RWPE2 (cell line): ENCODE measurements at regions not wholly inside any gene's neighbourhood (a gene's known extent, or its start where the extent isn't known, plus 50 kb on each side); places are given as distances from the start of the nearest gene placed in this dataset.

Experiments
- ATAC-seq: fragments of 200-7000 bp; cut with Tn5 transposase; 3 replicates; pipeline ENCODE4 v1.9.1; 2021; ENCODE audit warnings: low read depth
- DNase-seq: peaks from one replicate; pipeline ENCODE4 v3.0.0-alpha.2; 2020; ENCODE audit warnings: low spot score
- H3K27ac ChIP-seq: fragments of 450-650 bp; 2 replicates; pipeline ENCODE4 v1.5.1; 2017; ENCODE audit warnings: mild to moderate bottlenecking; ENCODE audit not compliant: poor library complexity, severe bottlenecking
- H3K27me3 ChIP-seq: fragments of 250-450 bp; sonication (Bioruptor Pico); 2 replicates; pipeline ENCODE4 v1.5.1; 2021; ENCODE audit warnings: mild to moderate bottlenecking, moderate library complexity; ENCODE audit not compliant: insufficient read depth, poor library complexity, severe bottlenecking
- H3K36me3 ChIP-seq: fragments of 250-450 bp; sonication (Bioruptor Pico); 2 replicates; pipeline ENCODE4 v1.5.1; 2020; ENCODE audit warnings: low read depth, mild to moderate bottlenecking, moderate library complexity
- H3K4me1 ChIP-seq: fragments of 250-450 bp; sonication (Bioruptor Pico); 2 replicates; pipeline ENCODE4 v1.5.1; 2021; ENCODE audit warnings: mild to moderate bottlenecking, moderate library complexity; ENCODE audit not compliant: insufficient read depth, poor library complexity, severe bottlenecking
- H3K4me3 ChIP-seq: fragments of 250-450 bp; sonication (Bioruptor Pico); 2 replicates; pipeline ENCODE4 v1.5.1; 2021; ENCODE audit warnings: mild to moderate bottlenecking, moderate library complexity; ENCODE audit not compliant: severe bottlenecking
- H3K9me3 ChIP-seq: fragments of 250-450 bp; sonication (Bioruptor Pico); 2 replicates; pipeline ENCODE4 v1.5.1; 2021; ENCODE audit warnings: mild to moderate bottlenecking, moderate library complexity; ENCODE audit not compliant: severe bottlenecking
- TF ChIP-seq, protein P1 (sequence below): fragments of 450-650 bp; IDR thresholded peaks from one replicate; pipeline ENCODE4 v1.5.1; 2017; ENCODE audit warnings: mild to moderate bottlenecking, moderate library complexity; ENCODE audit not compliant: poor library complexity, severe bottlenecking

GRCh38 chr7:13717031-13717430, 272.4 kb downstream of the ETV1 start:
- Histone ChIP-seq H3K9me3 (no peaks in the 10 kb centered on the region), H3K4me1 (no peaks in the 10 kb centered on the region), H3K36me3 (no peaks in the 10 kb centered on the region), H3K27ac (no peak overlapping the region), H3K4me3 (no peak overlapping the region), H3K27me3 (no peaks in the 10 kb centered on the region)
- TF ChIP-seq, protein P1, sequence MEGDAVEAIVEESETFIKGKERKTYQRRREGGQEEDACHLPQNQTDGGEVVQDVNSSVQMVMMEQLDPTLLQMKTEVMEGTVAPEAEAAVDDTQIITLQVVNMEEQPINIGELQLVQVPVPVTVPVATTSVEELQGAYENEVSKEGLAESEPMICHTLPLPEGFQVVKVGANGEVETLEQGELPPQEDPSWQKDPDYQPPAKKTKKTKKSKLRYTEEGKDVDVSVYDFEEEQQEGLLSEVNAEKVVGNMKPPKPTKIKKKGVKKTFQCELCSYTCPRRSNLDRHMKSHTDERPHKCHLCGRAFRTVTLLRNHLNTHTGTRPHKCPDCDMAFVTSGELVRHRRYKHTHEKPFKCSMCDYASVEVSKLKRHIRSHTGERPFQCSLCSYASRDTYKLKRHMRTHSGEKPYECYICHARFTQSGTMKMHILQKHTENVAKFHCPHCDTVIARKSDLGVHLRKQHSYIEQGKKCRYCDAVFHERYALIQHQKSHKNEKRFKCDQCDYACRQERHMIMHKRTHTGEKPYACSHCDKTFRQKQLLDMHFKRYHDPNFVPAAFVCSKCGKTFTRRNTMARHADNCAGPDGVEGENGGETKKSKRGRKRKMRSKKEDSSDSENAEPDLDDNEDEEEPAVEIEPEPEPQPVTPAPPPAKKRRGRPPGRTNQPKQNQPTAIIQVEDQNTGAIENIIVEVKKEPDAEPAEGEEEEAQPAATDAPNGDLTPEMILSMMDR: no peak
- ATAC-seq (no peak), DNase-seq (no peak)

DNA sequence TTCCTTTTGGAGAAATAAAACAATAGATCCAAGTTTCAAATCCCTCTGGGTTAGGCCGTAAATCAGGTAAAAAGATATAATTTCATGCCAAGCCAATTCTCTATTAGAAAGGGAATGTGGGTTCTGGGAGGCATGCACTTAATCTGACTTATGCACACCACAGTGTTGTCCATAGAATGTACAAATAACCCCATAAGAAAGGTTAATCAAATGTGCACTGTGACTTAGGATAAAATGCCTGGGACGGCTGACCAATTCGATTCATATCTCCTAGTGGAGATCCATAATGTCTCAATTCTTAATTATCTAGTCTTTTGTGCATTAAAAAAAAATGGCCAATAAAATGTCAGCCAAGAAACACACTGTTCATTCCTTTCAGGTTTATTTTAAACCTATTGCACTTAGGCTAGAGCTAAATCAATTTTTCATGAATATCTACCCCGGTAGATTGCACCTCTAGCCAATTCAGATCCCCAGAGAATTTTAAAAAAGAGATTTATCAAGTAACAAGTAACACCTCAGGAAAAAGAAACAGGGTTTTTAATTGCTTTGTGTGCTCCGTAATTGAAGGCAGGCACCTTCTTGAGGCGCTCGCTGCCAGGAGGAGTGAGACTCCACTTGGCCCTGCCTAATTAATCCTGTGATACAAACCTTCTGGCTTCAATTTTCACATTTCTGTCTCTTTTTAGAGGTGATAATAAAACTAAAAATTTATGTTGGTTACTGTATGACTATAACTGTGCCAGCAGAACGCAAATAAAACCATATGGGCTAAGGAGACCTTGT, 265.1 kb downstream of the ETV1 start:
- DNase-seq (no peak), ATAC-seq (no peak)
- H3K4me3 ChIP-seq: no peak overlapping the region
- no peaks in the 10 kb centered on the region for H3K36me3 ChIP-seq
- no peaks in the 10 kb centered on the region for H3K27me3 ChIP-seq
- no peak overlapping the region for H3K27ac ChIP-seq
- no peaks in the 10 kb centered on the region for H3K9me3 ChIP-seq
- TF ChIP-seq, protein P1: no peak
- H3K4me1 ChIP-seq: no peaks in the 10 kb centered on the region

DNA sequence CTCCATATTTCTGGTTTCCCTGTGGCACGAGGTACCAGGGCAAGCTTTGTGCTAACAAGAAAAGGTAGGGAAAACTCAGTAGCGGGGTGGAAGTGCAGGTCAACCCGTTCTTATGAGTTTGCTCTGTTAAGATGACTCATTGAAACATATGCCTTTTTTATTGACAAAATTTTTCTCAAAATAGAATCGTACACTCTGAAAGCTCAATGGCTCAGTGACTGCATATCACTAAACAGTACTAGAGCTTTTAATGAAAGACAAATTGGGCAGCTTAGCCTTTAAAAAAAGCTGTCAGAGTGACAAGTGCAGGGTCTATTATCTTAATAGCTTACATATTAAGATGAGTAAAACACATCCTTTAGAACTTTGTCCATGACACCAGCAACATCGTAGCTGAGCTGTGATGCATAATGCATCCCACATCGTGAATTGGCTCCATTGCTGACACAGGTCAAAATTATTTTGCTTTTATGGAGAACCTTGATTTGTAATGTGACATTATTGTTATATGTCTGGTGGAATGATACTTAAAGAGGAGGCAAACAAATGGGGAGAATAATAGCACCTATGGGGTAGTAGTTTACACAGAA, 264.4 kb downstream of the ETV1 start:
- TF ChIP-seq, protein P1: no peak
- Histone ChIP-seq H3K27ac (no peak overlapping the region), H3K4me3 (no peak overlapping the region), H3K4me1 (no peaks in the 10 kb centered on the region), H3K9me3 (no peaks in the 10 kb centered on the region), H3K36me3 (no peaks in the 10 kb centered on the region), H3K27me3 (no peaks in the 10 kb centered on the region)
- DNase-seq: no peak
- ATAC-seq: no peak

DNA sequence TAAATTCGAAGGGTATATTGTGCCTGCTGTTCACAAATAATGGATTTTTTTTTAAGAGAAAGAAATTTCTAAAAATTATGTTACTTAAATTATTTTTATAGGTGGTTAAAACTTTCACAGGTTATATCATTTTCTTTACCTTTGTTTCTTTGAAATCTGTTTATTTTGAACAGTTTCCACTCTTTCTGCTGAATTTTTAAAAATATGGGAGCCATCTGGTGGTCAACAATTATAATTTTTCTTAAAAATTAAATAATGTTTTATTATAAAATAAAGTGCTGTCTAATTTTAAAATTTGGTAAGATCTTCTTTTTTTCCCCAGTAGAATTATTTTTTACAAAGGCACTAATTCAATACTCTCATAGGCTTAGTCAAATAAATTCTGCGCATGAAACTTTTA, 263.9 kb downstream of the ETV1 start:
- Histone ChIP-seq H3K27me3 (no peaks in the 10 kb centered on the region), H3K4me3 (no peak overlapping the region), H3K4me1 (no peaks in the 10 kb centered on the region), H3K27ac (no peak overlapping the region), H3K9me3 (no peaks in the 10 kb centered on the region), H3K36me3 (no peaks in the 10 kb centered on the region)
- ATAC-seq: no peak
- TF ChIP-seq, protein P1: peak; percentile 30
- no peak for DNase-seq

- H3K36me3 ChIP-seq: no peaks in the 10 kb centered on the region
- ATAC-seq: no peak
- no peaks in the 10 kb centered on the region for H3K27me3 ChIP-seq
- H3K27ac ChIP-seq: no peak overlapping the region
- TF ChIP-seq, protein P1: no peak
- no peaks in the 10 kb centered on the region for H3K4me1 ChIP-seq
- no peak overlapping the region for H3K4me3 ChIP-seq
- no peaks in the 10 kb centered on the region for H3K9me3 ChIP-seq
- no peak for DNase-seq
These were observed 262.2 kb downstream of the ETV1 start for GRCh38 chr7:13727279-13727678.
